CD8-positive, alpha-beta memory T cell (primary cell): ENCODE measurements at regions not wholly inside any gene's neighbourhood (a gene's known extent, or its start where the extent isn't known, plus 50 kb on each side); places are given as distances from the start of the nearest gene placed in this dataset.

Source experiments
- CTCF ChIA-PET: fragments of 350-600 bp; sonication (Branson Sonifier 250); formaldehyde crosslinking; loops from one replicate; lab custom pipeline; 2021; ENCODE audit warnings: antibody characterized with exemption; lab: Charles Lee
- POLR2A ChIA-PET: fragments of 350-600 bp; sonication (Branson Sonifier 250); formaldehyde crosslinking; loops from one replicate; lab custom pipeline; 2021; ENCODE audit warnings: antibody characterized with exemption; lab: Charles Lee
- DNase-seq, 5 donors: peaks; one replicate each; pipeline versions ENCODE4 v3.0.0 to v3.0.0-alpha.2; 2020 to 2022; ENCODE audit warnings: mixed read lengths in 1 of 5
- H3K27ac ChIP-seq: one replicate; pipeline ENCODE4 v1.7.0; 2013; ENCODE audit warnings: low read depth, mild to moderate bottlenecking, low read length, moderate library complexity
- H3K27me3 ChIP-seq: 2 replicates; pipeline ENCODE4 v1.7.0; 2013; ENCODE audit warnings: low read length, mild to moderate bottlenecking; ENCODE audit not compliant: insufficient read depth, poor library complexity, severe bottlenecking
- H3K36me3 ChIP-seq: 2 replicates; pipeline ENCODE4 v1.7.0; 2013; ENCODE audit warnings: mild to moderate bottlenecking, low read length, moderate library complexity; ENCODE audit not compliant: insufficient read depth
- H3K4me1 ChIP-seq: 2 replicates; pipeline ENCODE4 v1.7.0; 2013; ENCODE audit warnings: mild to moderate bottlenecking, low read length, moderate library complexity; ENCODE audit not compliant: insufficient read depth
- H3K4me3 ChIP-seq: 2 replicates; pipeline ENCODE4 v1.7.0; 2013; ENCODE audit warnings: mild to moderate bottlenecking, low read length
- H3K9me3 ChIP-seq: 2 replicates; pipeline ENCODE4 v1.7.0; 2013; ENCODE audit warnings: mild to moderate bottlenecking, low read length
- H3K27ac Mint-ChIP-seq, 8 donors: one replicate each; pipeline ENCODE4 v1.8.0; 2020 to 2021; ENCODE audit warnings: mixed read lengths in 8 of 8, mild to moderate bottlenecking in 6 of 8, inconsistent platforms in 3 of 8, moderate library complexity in 3 of 8
- H3K27me3 Mint-ChIP-seq, 2 donors: one replicate each; pipeline ENCODE4 v1.8.0; 2020 to 2021; ENCODE audit warnings: mixed read lengths in 2 of 2, mild to moderate bottlenecking in 1 of 2, moderate library complexity in 1 of 2
- H3K36me3 Mint-ChIP-seq, 3 donors: one replicate each; pipeline ENCODE4 v1.8.0; 2020 to 2021; ENCODE audit warnings: mixed read lengths in 3 of 3, inconsistent platforms in 1 of 3, mild to moderate bottlenecking in 1 of 3
- H3K4me1 Mint-ChIP-seq, 3 donors: one replicate each; pipeline ENCODE4 v1.8.0; 2020 to 2021; ENCODE audit warnings: mixed read lengths in 3 of 3, inconsistent platforms in 1 of 3, mild to moderate bottlenecking in 1 of 3
- H3K4me3 Mint-ChIP-seq, 7 donors: one replicate each; pipeline ENCODE4 v1.8.0; 2020 to 2021; ENCODE audit warnings: mixed read lengths in 7 of 7, mild to moderate bottlenecking in 6 of 7, moderate library complexity in 4 of 7, inconsistent platforms in 2 of 7
- H3K9me3 Mint-ChIP-seq, 5 donors: one replicate each; pipeline ENCODE4 v1.8.0; 2020 to 2022; ENCODE audit warnings: mixed read lengths in 5 of 5, mild to moderate bottlenecking in 3 of 5, moderate library complexity in 2 of 5, inconsistent platforms in 1 of 5

GRCh38 chr9:108150736-108151586 lies 661.4 kb upstream of the KLF4 start:
- Histone ChIP-seq H3K27ac (no peak overlapping the region), H3K36me3 (no peaks in the 10 kb centered on the region), H3K9me3 (no peaks in the 10 kb centered on the region), H3K27me3 (no peaks in the 10 kb centered on the region), H3K4me1 (no peaks in the 10 kb centered on the region), H3K4me3 (no peak overlapping the region)
- DNase-seq, result no peak
- no peaks in the 10 kb centered on the region for H3K36me3 Mint-ChIP-seq
- no peak overlapping the region for H3K4me3 Mint-ChIP-seq
- H3K27ac Mint-ChIP-seq, result no peak overlapping the region
- peaks cover 0 to 3% of the 10 kb centered on the region in 2 donors for H3K27me3 Mint-ChIP-seq
- POLR2A ChIA-PET, result no interaction called here
- no peaks in the 10 kb centered on the region for H3K4me1 Mint-ChIP-seq
- peaks cover 0 to 12% (median 7%) of the 10 kb centered on the region in 5 donors for H3K9me3 Mint-ChIP-seq
- CTCF ChIA-PET, result no interaction called here

GRCh38 chr9:108149326-108149725 lies 659.8 kb upstream of the KLF4 start:
- Histone ChIP-seq H3K27me3 (no peaks in the 10 kb centered on the region), H3K4me1 (no peaks in the 10 kb centered on the region), H3K27ac (no peak overlapping the region), H3K4me3 (no peak overlapping the region), H3K36me3 (no peaks in the 10 kb centered on the region), H3K9me3 (no peaks in the 10 kb centered on the region)
- ChIA-PET CTCF (no interaction called here), POLR2A (no interaction called here)
- peaks cover 0 to 3% of the 10 kb centered on the region in 2 donors for H3K27me3 Mint-ChIP-seq
- DNase-seq, result no peak
- H3K4me3 Mint-ChIP-seq, result no peak overlapping the region
- no peaks in the 10 kb centered on the region for H3K4me1 Mint-ChIP-seq
- peaks cover 0 to 14% (median 10%) of the 10 kb centered on the region in 5 donors for H3K9me3 Mint-ChIP-seq
- H3K27ac Mint-ChIP-seq, result no peak overlapping the region
- H3K36me3 Mint-ChIP-seq, result no peaks in the 10 kb centered on the region

- Mint-ChIP-seq H3K9me3 (peaks cover 3 to 12% (median 8%) of the 10 kb centered on the region in 5 donors), H3K27ac (no peak overlapping the region), H3K27me3 (peaks cover 0 to 4% of the 10 kb centered on the region in 2 donors), H3K36me3 (no peaks in the 10 kb centered on the region), H3K4me1 (no peaks in the 10 kb centered on the region), H3K4me3 (no peak overlapping the region)
- Histone ChIP-seq H3K9me3 (no peaks in the 10 kb centered on the region), H3K36me3 (no peaks in the 10 kb centered on the region), H3K4me1 (no peaks in the 10 kb centered on the region), H3K27me3 (no peaks in the 10 kb centered on the region), H3K4me3 (no peak overlapping the region), H3K27ac (no peak overlapping the region)
- CTCF ChIA-PET, result no interaction called here
- POLR2A ChIA-PET, result no interaction called here
- DNase-seq, result no peak
Measured at GRCh38 chr9:108142504-108143201, 653.1 kb upstream of the KLF4 start.

GRCh38 chr9:108142142-108142503 lies 652.6 kb upstream of the KLF4 start:
- no peak for DNase-seq
- Histone ChIP-seq H3K9me3 (no peaks in the 10 kb centered on the region), H3K27me3 (no peaks in the 10 kb centered on the region), H3K4me3 (no peak overlapping the region), H3K27ac (no peak overlapping the region), H3K36me3 (no peaks in the 10 kb centered on the region), H3K4me1 (no peaks in the 10 kb centered on the region)
- Mint-ChIP-seq H3K27ac (no peak overlapping the region), H3K4me3 (no peak overlapping the region), H3K4me1 (no peaks in the 10 kb centered on the region), H3K36me3 (no peaks in the 10 kb centered on the region), H3K27me3 (peaks cover 0 to 4% of the 10 kb centered on the region in 2 donors), H3K9me3 (peaks cover 3 to 11% (median 4%) of the 10 kb centered on the region in 5 donors)
- POLR2A ChIA-PET, result no interaction called here
- CTCF ChIA-PET, result no interaction called here

GRCh38 chr9:108139900-108140299 lies 650.3 kb upstream of the KLF4 start:
- no peaks in the 10 kb centered on the region for H3K9me3 ChIP-seq
- H3K27ac ChIP-seq, result no peak overlapping the region
- H3K36me3 ChIP-seq, result no peaks in the 10 kb centered on the region
- H3K27ac Mint-ChIP-seq, result no peak overlapping the region
- peaks cover 0 to 1% of the 10 kb centered on the region in 2 donors for H3K27me3 Mint-ChIP-seq
- no peaks in the 10 kb centered on the region for H3K4me1 ChIP-seq
- no peaks in the 10 kb centered on the region for H3K36me3 Mint-ChIP-seq
- no peak overlapping the region for H3K4me3 ChIP-seq
- H3K4me1 Mint-ChIP-seq, result no peaks in the 10 kb centered on the region
- ChIA-PET CTCF (no interaction called here), POLR2A (no interaction called here)
- H3K4me3 Mint-ChIP-seq, result no peak overlapping the region
- H3K27me3 ChIP-seq, result no peaks in the 10 kb centered on the region
- H3K9me3 Mint-ChIP-seq, result peaks cover 0 to 10% (median 0%) of the 10 kb centered on the region in 5 donors
- no peak for DNase-seq

GRCh38 chr9:108138516-108138915 lies 648.9 kb upstream of the KLF4 start:
- Histone ChIP-seq H3K27ac (no peak overlapping the region), H3K4me3 (no peak overlapping the region), H3K36me3 (no peaks in the 10 kb centered on the region), H3K9me3 (no peaks in the 10 kb centered on the region), H3K4me1 (no peaks in the 10 kb centered on the region), H3K27me3 (no peaks in the 10 kb centered on the region)
- POLR2A ChIA-PET, result no interaction called here
- Mint-ChIP-seq H3K27ac (no peak overlapping the region), H3K27me3 (peaks cover 0 to 1% of the 10 kb centered on the region in 2 donors), H3K4me3 (no peak overlapping the region), H3K4me1 (no peaks in the 10 kb centered on the region), H3K9me3 (peaks cover 0 to 12% (median 0%) of the 10 kb centered on the region in 5 donors), H3K36me3 (no peaks in the 10 kb centered on the region)
- CTCF ChIA-PET, result no interaction called here
- DNase-seq, result no peak

GRCh38 chr9:108136656-108137055 lies 647.1 kb upstream of the KLF4 start:
- H3K4me1 ChIP-seq, result no peaks in the 10 kb centered on the region
- DNase-seq, result no peak
- H3K9me3 Mint-ChIP-seq, result peaks cover 0 to 12% (median 0%) of the 10 kb centered on the region in 5 donors
- no peak overlapping the region for H3K27ac ChIP-seq
- H3K4me1 Mint-ChIP-seq, result no peaks in the 10 kb centered on the region
- no peaks in the 10 kb centered on the region for H3K27me3 ChIP-seq
- no peak overlapping the region for H3K4me3 ChIP-seq
- ChIA-PET CTCF (no interaction called here), POLR2A (no interaction called here)
- no peaks in the 10 kb centered on the region for H3K36me3 ChIP-seq
- H3K4me3 Mint-ChIP-seq, result no peak overlapping the region
- no peaks in the 10 kb centered on the region for H3K36me3 Mint-ChIP-seq
- H3K9me3 ChIP-seq, result no peaks in the 10 kb centered on the region
- H3K27ac Mint-ChIP-seq, result no peak overlapping the region
- no peaks in the 10 kb centered on the region for H3K27me3 Mint-ChIP-seq

GRCh38 chr9:108134486-108135128 lies 645.0 kb upstream of the KLF4 start:
- H3K9me3 Mint-ChIP-seq, result peaks cover 0 to 12% (median 4%) of the 10 kb centered on the region in 5 donors
- no peak for DNase-seq
- Histone ChIP-seq H3K9me3 (no peaks in the 10 kb centered on the region), H3K27ac (no peak overlapping the region), H3K36me3 (no peaks in the 10 kb centered on the region), H3K4me3 (no peak overlapping the region), H3K27me3 (no peaks in the 10 kb centered on the region), H3K4me1 (no peaks in the 10 kb centered on the region)
- CTCF ChIA-PET, result no interaction called here
- no peak overlapping the region for H3K27ac Mint-ChIP-seq
- no peaks in the 10 kb centered on the region for H3K27me3 Mint-ChIP-seq
- no peaks in the 10 kb centered on the region for H3K36me3 Mint-ChIP-seq
- no peak overlapping the region for H3K4me3 Mint-ChIP-seq
- no peaks in the 10 kb centered on the region for H3K4me1 Mint-ChIP-seq
- POLR2A ChIA-PET, result no interaction called here
